GM19397 (cell line): ENCODE measurements at regions not wholly inside any gene's neighbourhood (a gene's known extent, or its start where the extent isn't known, plus 50 kb on each side); places are given as distances from the start of the nearest gene placed in this dataset.

Experiments
- ATAC-seq: cut with Tn5 transposase; IDR thresholded peaks from one replicate; pipeline ENCODE4 v1.9.1; 2021; ENCODE audit warnings: mild to moderate bottlenecking, moderate library complexity; ENCODE audit not compliant: unreplicated experiment

DNA sequence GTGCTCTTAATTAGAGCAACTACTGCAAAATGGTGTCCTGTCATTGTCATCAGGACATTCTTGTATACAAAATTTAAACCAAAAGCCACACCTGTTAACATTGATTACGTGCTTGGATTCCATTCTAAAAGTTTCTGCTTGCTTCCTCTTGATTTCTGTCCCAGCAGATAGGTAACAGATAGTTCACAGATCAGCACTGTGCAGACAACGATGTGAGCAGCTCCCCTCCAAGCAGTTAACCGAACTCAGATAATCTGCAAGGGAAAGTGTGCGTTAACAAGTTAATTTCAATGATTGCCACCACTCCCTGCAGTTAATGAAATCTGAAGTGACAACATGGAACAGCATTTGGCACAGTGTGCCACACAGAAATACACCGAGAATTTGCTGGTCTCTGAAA lies 54.4 kb upstream of the RELL1 start:
- ATAC-seq, result no peak

- ATAC-seq, result no peak
Measured at GRCh38 chr4:37737466-37737865, 51.3 kb upstream of the RELL1 start.
